Smooth muscle cell (in vitro differentiated cells): ENCODE measurements at regions not wholly inside any gene's neighbourhood (a gene's known extent, or its start where the extent isn't known, plus 50 kb on each side); places are given as distances from the start of the nearest gene placed in this dataset.
A peak's percentile ranks its signal among the peaks of the same experiment; 100 is the strongest.

ENCODE experiments used
- DNase-seq: peaks from one replicate; lab custom pipeline; 2025; ENCODE audit not compliant: unreplicated experiment; lab: John Stamatoyannopoulos, UW
- H2AFZ ChIP-seq: fragments of 200-600 bp; sonication (generic); 2 replicates; pipeline ENCODE4 v1.6.0; 2016; ENCODE audit warnings: antibody characterized with exemption, low read depth, mild to moderate bottlenecking
- H3F3A ChIP-seq: fragments of 200-600 bp; sonication (generic); 2 replicates; pipeline ENCODE4 v1.6.0; 2017; ENCODE audit warnings: antibody characterized with exemption, low read depth
- H3K27ac ChIP-seq: fragments of 200-600 bp; sonication (generic); 2 replicates; pipeline ENCODE4 v1.5.1; 2016; ENCODE audit warnings: low read depth, mild to moderate bottlenecking
- H3K27me3 ChIP-seq: fragments of 200-600 bp; sonication (generic); 2 replicates; pipeline ENCODE4 v1.6.1; 2016; ENCODE audit warnings: low read depth, mild to moderate bottlenecking
- H3K36me3 ChIP-seq: fragments of 200-600 bp; sonication (generic); 2 replicates; pipeline ENCODE4 v1.5.1; 2016; ENCODE audit warnings: low read depth
- H3K4me1 ChIP-seq: fragments of 200-600 bp; sonication (generic); 2 replicates; pipeline ENCODE4 v1.5.1; 2016; ENCODE audit warnings: low read depth
- H3K4me2 ChIP-seq: fragments of 200-600 bp; sonication (generic); 2 replicates; pipeline ENCODE4 v1.6.0; 2016; ENCODE audit warnings: mild to moderate bottlenecking
- H3K4me3 ChIP-seq: fragments of 200-600 bp; sonication (generic); 2 replicates; pipeline ENCODE4 v1.5.1; 2016; ENCODE audit warnings: mild to moderate bottlenecking
- H3K79me2 ChIP-seq: fragments of 200-600 bp; sonication (generic); 2 replicates; pipeline ENCODE4 v1.6.0; 2016; ENCODE audit warnings: low read depth, mild to moderate bottlenecking
- H3K9ac ChIP-seq: fragments of 200-600 bp; sonication (generic); 2 replicates; pipeline ENCODE4 v1.6.0; 2016; ENCODE audit warnings: low read depth
- H3K9me3 ChIP-seq: fragments of 200-600 bp; sonication (generic); replicated peaks from 2 replicates; pipeline ENCODE4 v1.5.1; 2016; ENCODE audit warnings: low read depth
- H4K20me1 ChIP-seq: fragments of 200-600 bp; sonication (generic); 2 replicates; pipeline ENCODE4 v1.6.0; 2016; ENCODE audit warnings: low read depth
- CTCF ChIP-seq: fragments of 200-600 bp; sonication (generic); IDR thresholded peaks from 2 replicates; pipeline ENCODE4 v1.5.1; 2017; ENCODE audit warnings: borderline replicate concordance, mild to moderate bottlenecking, antibody characterized with exemption; ENCODE audit not compliant: insufficient read depth, poor library complexity, severe bottlenecking
- WGBS: methylation state at CpG from one replicate; pipeline ENCODE4 v1.1.7; 2016; ENCODE audit warnings: low lambda C conversion rate; 5-methylcytosine and 5-hydroxymethylcytosine counted together

- Histone ChIP-seq H3K27me3 (no peaks in the 10 kb centered on the region), H4K20me1 (no peaks in the 10 kb centered on the region), H2AFZ (no peak overlapping the region), H3K4me1 (no peaks in the 10 kb centered on the region), H3F3A (no peaks in the 10 kb centered on the region), H3K36me3 (no peaks in the 10 kb centered on the region), H3K4me2 (no peak overlapping the region), H3K9ac (no peak overlapping the region), H3K79me2 (no peaks in the 10 kb centered on the region), H3K27ac (no peak overlapping the region), H3K9me3 (no peaks in the 10 kb centered on the region), H3K4me3 (no peak overlapping the region)
- TF ChIP-seq CTCF, result no peak
- DNase-seq, result no peak
These were observed 330.7 kb downstream of the NUF2 start for GRCh38 chr1:163652441-163652840.

DNA sequence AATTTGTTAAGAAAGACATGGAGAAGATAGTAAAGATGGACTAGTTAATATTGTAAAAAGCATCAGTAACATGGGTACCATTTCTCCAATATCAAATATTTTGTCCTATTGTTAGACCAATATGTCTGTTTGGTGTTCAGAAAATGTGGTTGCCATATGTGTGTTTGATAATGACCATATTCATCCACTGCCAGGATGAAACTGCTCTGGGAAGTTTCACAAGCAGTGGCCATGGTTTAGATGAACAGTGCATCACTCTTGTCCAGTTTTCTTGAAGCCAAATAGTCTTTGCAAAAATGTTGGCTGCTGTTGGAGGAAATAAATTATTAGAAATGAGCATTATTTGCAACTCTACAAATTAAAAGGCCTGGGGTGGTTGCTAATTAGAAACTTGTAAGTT lies 333.8 kb downstream of the NUF2 start:
- Histone ChIP-seq H2AFZ (no peak overlapping the region), H3K4me1 (no peaks in the 10 kb centered on the region)
- no peak for DNase-seq

DNA sequence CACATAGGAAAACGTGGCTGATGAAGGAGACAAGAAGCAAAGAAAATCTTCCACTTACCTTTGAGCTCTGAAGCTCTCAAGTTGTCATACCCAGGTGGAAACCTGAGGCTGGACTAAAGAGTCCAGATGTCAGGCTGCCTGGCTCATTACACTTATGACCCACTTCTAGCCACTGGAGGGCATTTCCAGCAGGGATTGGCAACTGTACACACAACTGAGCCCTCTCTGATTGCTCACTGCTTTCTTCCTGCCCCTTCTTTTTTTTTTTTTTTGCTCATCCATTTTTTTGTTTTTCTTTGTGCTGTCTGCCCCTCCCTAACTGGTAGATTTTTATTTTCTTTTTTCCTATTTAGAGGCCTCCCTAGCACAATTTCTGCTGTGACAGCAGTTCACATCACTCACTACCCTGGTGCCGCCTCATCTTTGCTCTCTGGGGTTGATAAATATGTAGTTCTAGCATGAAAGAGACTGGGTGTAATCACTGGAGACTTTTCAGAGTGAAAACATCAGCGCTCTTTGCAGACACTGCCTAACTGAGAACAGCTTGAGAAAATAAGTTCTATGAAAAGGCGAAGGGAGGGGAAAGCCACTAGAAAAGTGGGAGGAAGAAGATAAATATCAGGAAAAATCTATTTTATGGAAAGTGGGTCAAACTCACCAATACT lies 334.5 kb downstream of the NUF2 start:
- Histone ChIP-seq H3K27ac (no peak overlapping the region), H3K4me1 (no peaks in the 10 kb centered on the region), H3K27me3 (no peaks in the 10 kb centered on the region), H3K9ac (no peak overlapping the region), H2AFZ (peak overlapping the region; percentile 32), H3K36me3 (no peaks in the 10 kb centered on the region), H3K4me2 (no peak overlapping the region), H3K79me2 (no peaks in the 10 kb centered on the region), H4K20me1 (no peaks in the 10 kb centered on the region), H3F3A (no peaks in the 10 kb centered on the region), H3K4me3 (no peak overlapping the region), H3K9me3 (no peaks in the 10 kb centered on the region)
- no peak for DNase-seq
- no peak for TF ChIP-seq CTCF
- WGBS, result 75% methylated on average over 4 of the region's 4 CpGs

More for the DNA sequence above, 333.8 kb downstream of the NUF2 start:
- H4K20me1 ChIP-seq, result no peaks in the 10 kb centered on the region
- TF ChIP-seq CTCF, result no peak
- no peaks in the 10 kb centered on the region for H3K27me3 ChIP-seq
- H3K79me2 ChIP-seq, result no peaks in the 10 kb centered on the region
- no peak overlapping the region for H3K4me3 ChIP-seq
- no peak overlapping the region for H3K4me2 ChIP-seq
- no peaks in the 10 kb centered on the region for H3F3A ChIP-seq
- no peak overlapping the region for H3K27ac ChIP-seq
- H3K9ac ChIP-seq, result no peak overlapping the region
- H3K36me3 ChIP-seq, result no peaks in the 10 kb centered on the region
- no peaks in the 10 kb centered on the region for H3K9me3 ChIP-seq

GRCh38 chr1:163657719-163658118 lies 336.0 kb downstream of the NUF2 start:
- Histone ChIP-seq H3K27ac (no peak overlapping the region), H3K27me3 (no peaks in the 10 kb centered on the region), H4K20me1 (no peaks in the 10 kb centered on the region), H3K9me3 (no peaks in the 10 kb centered on the region), H2AFZ (no peak overlapping the region), H3K36me3 (no peaks in the 10 kb centered on the region), H3K4me2 (no peak overlapping the region), H3K4me3 (no peak overlapping the region), H3F3A (no peaks in the 10 kb centered on the region), H3K4me1 (no peaks in the 10 kb centered on the region), H3K9ac (no peak overlapping the region), H3K79me2 (no peaks in the 10 kb centered on the region)
- WGBS, result 87% methylated on average over 3 of the region's 3 CpGs
- no peak for TF ChIP-seq CTCF
- DNase-seq, result no peak
